ENCODE measurements at regions not wholly inside any gene's neighbourhood (a gene's known extent, or its start where the extent isn't known, plus 50 kb on each side); places are given as distances from the start of the nearest gene placed in this dataset.

- no peak for DNase-seq (ENCODE audit: low spot score in 2 of 2)
- Mint-ChIP-seq H3K27me3 (no peaks in the 10 kb centered on the region), H3K4me1 (no peaks in the 10 kb centered on the region), H3K36me3 (ENCODE audit: insufficient read depth) (no peaks in the 10 kb centered on the region), H3K4me3 (no peak overlapping the region), H3K9me3 (peaks cover 5% of the 10 kb centered on the region), H3K27ac (ENCODE audit: low read depth) (no peak overlapping the region)
- no peak for ATAC-seq (replicated peaks; ENCODE audit: extremely low read depth, poor library complexity, severe bottlenecking)
Measured at GRCh38 chr13:76223565-76223964, 587.4 kb downstream of the LMO7 start.

GRCh38 chr13:76222511-76222910, 586.4 kb downstream of the LMO7 start:
- no peak overlapping the region for H3K4me3 Mint-ChIP-seq
- no peaks in the 10 kb centered on the region for H3K36me3 Mint-ChIP-seq (ENCODE audit: insufficient read depth)
- H3K9me3 Mint-ChIP-seq: peaks cover 5% of the 10 kb centered on the region
- H3K27ac Mint-ChIP-seq (ENCODE audit: low read depth): no peak overlapping the region
- H3K27me3 Mint-ChIP-seq: no peaks in the 10 kb centered on the region
- ATAC-seq (replicated peaks; ENCODE audit: extremely low read depth, poor library complexity, severe bottlenecking) (no peak), DNase-seq (ENCODE audit: low spot score in 2 of 2) (no peak)
- H3K4me1 Mint-ChIP-seq: no peaks in the 10 kb centered on the region

GRCh38 chr13:76216729-76217128, 580.6 kb downstream of the LMO7 start:
- Mint-ChIP-seq H3K27me3 (no peaks in the 10 kb centered on the region), H3K4me1 (no peaks in the 10 kb centered on the region), H3K27ac (ENCODE audit: low read depth) (no peak overlapping the region), H3K4me3 (no peak overlapping the region), H3K36me3 (ENCODE audit: insufficient read depth) (no peaks in the 10 kb centered on the region), H3K9me3 (no peaks in the 10 kb centered on the region)
- ATAC-seq (replicated peaks; ENCODE audit: extremely low read depth, poor library complexity, severe bottlenecking) (no peak), DNase-seq (ENCODE audit: low spot score in 2 of 2) (no peak)

GRCh38 chr13:76214001-76214400, 577.9 kb downstream of the LMO7 start:
- ATAC-seq (replicated peaks; ENCODE audit: extremely low read depth, poor library complexity, severe bottlenecking): no peak
- no peak for DNase-seq (ENCODE audit: low spot score in 2 of 2)
- no peaks in the 10 kb centered on the region for H3K4me1 Mint-ChIP-seq
- H3K27ac Mint-ChIP-seq (ENCODE audit: low read depth): no peak overlapping the region
- no peak overlapping the region for H3K4me3 Mint-ChIP-seq
- no peaks in the 10 kb centered on the region for H3K9me3 Mint-ChIP-seq
- H3K27me3 Mint-ChIP-seq: no peaks in the 10 kb centered on the region
- no peaks in the 10 kb centered on the region for H3K36me3 Mint-ChIP-seq (ENCODE audit: insufficient read depth)

GRCh38 chr13:76213423-76213904, 577.3 kb downstream of the LMO7 start:
- H3K27ac Mint-ChIP-seq (ENCODE audit: low read depth): no peak overlapping the region
- no peaks in the 10 kb centered on the region for H3K36me3 Mint-ChIP-seq (ENCODE audit: insufficient read depth)
- H3K9me3 Mint-ChIP-seq: no peaks in the 10 kb centered on the region
- H3K4me1 Mint-ChIP-seq: no peaks in the 10 kb centered on the region
- no peak overlapping the region for H3K4me3 Mint-ChIP-seq
- no peaks in the 10 kb centered on the region for H3K27me3 Mint-ChIP-seq
- DNase-seq (ENCODE audit: low spot score in 2 of 2): no peak
- ATAC-seq (replicated peaks; ENCODE audit: extremely low read depth, poor library complexity, severe bottlenecking): no peak

- Mint-ChIP-seq H3K27me3 (no peaks in the 10 kb centered on the region), H3K4me3 (no peak overlapping the region), H3K36me3 (ENCODE audit: insufficient read depth) (no peaks in the 10 kb centered on the region), H3K4me1 (no peaks in the 10 kb centered on the region), H3K9me3 (no peaks in the 10 kb centered on the region), H3K27ac (ENCODE audit: low read depth) (no peak overlapping the region)
- ATAC-seq (replicated peaks; ENCODE audit: extremely low read depth, poor library complexity, severe bottlenecking): no peak
- DNase-seq (ENCODE audit: low spot score in 2 of 2): no peak
Measured at GRCh38 chr13:76210262-76210661, 574.1 kb downstream of the LMO7 start.

GRCh38 chr13:76198568-76199163, 562.5 kb downstream of the LMO7 start:
- no peak overlapping the region for H3K27ac Mint-ChIP-seq (ENCODE audit: low read depth)
- DNase-seq (ENCODE audit: low spot score in 2 of 2) (no peak), ATAC-seq (replicated peaks; ENCODE audit: extremely low read depth, poor library complexity, severe bottlenecking) (no peak)
- H3K4me1 Mint-ChIP-seq: no peaks in the 10 kb centered on the region
- peaks cover 6% of the 10 kb centered on the region for H3K9me3 Mint-ChIP-seq
- no peaks in the 10 kb centered on the region for H3K27me3 Mint-ChIP-seq
- H3K36me3 Mint-ChIP-seq (ENCODE audit: insufficient read depth): no peaks in the 10 kb centered on the region
- no peak overlapping the region for H3K4me3 Mint-ChIP-seq

- peaks cover 4% of the 10 kb centered on the region for H3K9me3 Mint-ChIP-seq
- H3K4me3 Mint-ChIP-seq: no peak overlapping the region
- ATAC-seq (replicated peaks; ENCODE audit: extremely low read depth, poor library complexity, severe bottlenecking) (no peak), DNase-seq (ENCODE audit: low spot score in 2 of 2) (no peak)
- H3K4me1 Mint-ChIP-seq: no peaks in the 10 kb centered on the region
- no peaks in the 10 kb centered on the region for H3K36me3 Mint-ChIP-seq (ENCODE audit: insufficient read depth)
- H3K27me3 Mint-ChIP-seq: no peaks in the 10 kb centered on the region
- H3K27ac Mint-ChIP-seq (ENCODE audit: low read depth): no peak overlapping the region
Measured at GRCh38 chr13:76189882-76190519, 553.9 kb downstream of the LMO7 start.

GRCh38 chr13:76175961-76176725, 540.0 kb downstream of the LMO7 start:
- DNase-seq (ENCODE audit: low spot score in 2 of 2): no peak
- no peak overlapping the region for H3K27ac Mint-ChIP-seq (ENCODE audit: low read depth)
- no peaks in the 10 kb centered on the region for H3K27me3 Mint-ChIP-seq
- H3K4me1 Mint-ChIP-seq: no peaks in the 10 kb centered on the region
- no peak for ATAC-seq (replicated peaks; ENCODE audit: extremely low read depth, poor library complexity, severe bottlenecking)
- no peak overlapping the region for H3K4me3 Mint-ChIP-seq
- no peaks in the 10 kb centered on the region for H3K36me3 Mint-ChIP-seq (ENCODE audit: insufficient read depth)
- H3K9me3 Mint-ChIP-seq: peaks cover 5% of the 10 kb centered on the region

GRCh38 chr13:76168661-76169060, 532.5 kb downstream of the LMO7 start:
- ATAC-seq (replicated peaks; ENCODE audit: extremely low read depth, poor library complexity, severe bottlenecking): no peak
- H3K4me1 Mint-ChIP-seq: no peaks in the 10 kb centered on the region
- H3K27ac Mint-ChIP-seq (ENCODE audit: low read depth): no peak overlapping the region
- no peak overlapping the region for H3K4me3 Mint-ChIP-seq
- no peaks in the 10 kb centered on the region for H3K27me3 Mint-ChIP-seq
- peaks cover 12% of the 10 kb centered on the region for H3K9me3 Mint-ChIP-seq
- H3K36me3 Mint-ChIP-seq (ENCODE audit: insufficient read depth): no peaks in the 10 kb centered on the region
- no peak for DNase-seq (ENCODE audit: low spot score in 2 of 2)

GRCh38 chr13:76164290-76164689, 528.2 kb downstream of the LMO7 start:
- Mint-ChIP-seq H3K27me3 (no peaks in the 10 kb centered on the region), H3K4me3 (no peak overlapping the region), H3K36me3 (ENCODE audit: insufficient read depth) (no peaks in the 10 kb centered on the region), H3K27ac (ENCODE audit: low read depth) (no peak overlapping the region), H3K9me3 (peaks cover 8% of the 10 kb centered on the region), H3K4me1 (no peaks in the 10 kb centered on the region)
- no peak for ATAC-seq (replicated peaks; ENCODE audit: extremely low read depth, poor library complexity, severe bottlenecking)
- no peak for DNase-seq (ENCODE audit: low spot score in 2 of 2)

- no peak for ATAC-seq (replicated peaks; ENCODE audit: extremely low read depth, poor library complexity, severe bottlenecking)
- Mint-ChIP-seq H3K27me3 (no peaks in the 10 kb centered on the region), H3K36me3 (ENCODE audit: insufficient read depth) (no peaks in the 10 kb centered on the region), H3K9me3 (peaks cover 5% of the 10 kb centered on the region), H3K4me3 (no peak overlapping the region), H3K27ac (ENCODE audit: low read depth) (no peak overlapping the region), H3K4me1 (no peaks in the 10 kb centered on the region)
- DNase-seq (ENCODE audit: low spot score in 2 of 2): no peak
Measured at GRCh38 chr13:76163761-76164160, 527.6 kb downstream of the LMO7 start.

Measured in central memory CD8-positive, alpha-beta T cell (primary cell).